ENCODE measurements at regions not wholly inside any gene's neighbourhood (a gene's known extent, or its start where the extent isn't known, plus 50 kb on each side); places are given as distances from the start of the nearest gene placed in this dataset.

DNA sequence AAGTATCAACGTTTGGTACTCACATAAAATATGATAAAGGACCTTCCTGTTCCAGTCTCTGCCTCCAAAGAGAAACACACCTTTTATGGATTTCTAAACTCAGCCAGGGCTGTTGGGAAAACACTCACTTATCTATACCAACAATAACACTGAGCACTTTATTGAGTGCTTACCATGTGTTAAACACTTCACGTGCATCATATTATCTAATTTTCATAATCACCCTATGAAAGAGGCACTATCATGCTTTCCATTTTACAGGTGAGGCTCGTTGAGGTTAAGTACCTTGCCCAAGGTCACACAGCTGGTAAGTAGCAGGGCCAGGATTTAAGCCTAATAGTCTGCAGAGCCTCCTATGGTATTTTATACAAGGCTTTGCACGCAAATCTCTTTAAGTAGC, 251.5 kb upstream of the SOX9 start:
- TF ChIP-seq CTCF (IDR thresholded peaks at IDR 0.05; ENCODE audit: insufficient read depth, low read length, poor library complexity, severe bottlenecking) (no peak), EZH2phosphoT487 (conservative IDR thresholded peaks at IDR 0.05; ENCODE audit: low read length) (no peak)
